ENCODE measurements at regions not wholly inside any gene's neighbourhood (a gene's known extent, or its start where the extent isn't known, plus 50 kb on each side); places are given as distances from the start of the nearest gene placed in this dataset.

DNA sequence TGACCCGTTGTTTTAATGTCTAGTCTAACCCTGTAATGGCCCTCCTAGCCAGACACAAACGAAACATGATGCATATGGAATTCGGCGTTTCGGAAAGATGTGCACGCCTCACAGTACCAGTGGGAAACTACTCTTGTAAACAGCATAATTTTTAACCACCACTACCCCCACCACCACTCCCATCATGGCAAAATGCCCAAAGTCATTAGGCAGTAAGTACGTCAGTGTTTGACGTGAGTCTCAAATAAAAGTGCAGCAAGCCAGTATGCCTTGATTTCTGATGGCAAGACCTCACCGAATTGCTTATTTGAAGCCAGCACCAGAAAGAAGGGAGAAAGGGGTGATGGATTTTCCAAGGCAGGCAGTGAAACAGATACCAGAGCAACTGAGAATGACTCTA is 71.4 kb downstream of the ADRB2 start:
- TF ChIP-seq CTCF (IDR thresholded peaks at IDR 0.05) (no peak), POLR2A (IDR thresholded peaks at IDR 0.05) (no peak)
